ENCODE measurements at regions not wholly inside any gene's neighbourhood (a gene's known extent, or its start where the extent isn't known, plus 50 kb on each side); places are given as distances from the start of the nearest gene placed in this dataset.
"Not testable (repeated sequence)": the region's sequence is repeated elsewhere in the genome, so short reads cannot be mapped to it uniquely, and the experiment has no call there.

GRCh38 chr2:203637471-203638167 lies 68.8 kb upstream of the CD28 start:
- no peak overlapping the region for H3K4me3 ChIP-seq (ENCODE audit: control insufficient read depth, low read depth, low read length)
- DNase-seq (ENCODE audit: low read depth) = no peak
- no peak for TF ChIP-seq CTCF (conservative IDR thresholded peaks at IDR 0.05; ENCODE audit: control insufficient read depth, insufficient read depth, low read depth, low read length)

GRCh38 chr2:203641865-203642264 lies 64.6 kb upstream of the CD28 start:
- not testable (repeated sequence) for DNase-seq (ENCODE audit: low read depth); H3K4me3 ChIP-seq (ENCODE audit: control insufficient read depth, low read depth, low read length)

- H3K4me3 ChIP-seq (ENCODE audit: control insufficient read depth, low read depth, low read length); DNase-seq (ENCODE audit: low read depth): not testable (repeated sequence)
Measured at GRCh38 chr2:203642841-203643240, 63.6 kb upstream of the CD28 start.

DNA sequence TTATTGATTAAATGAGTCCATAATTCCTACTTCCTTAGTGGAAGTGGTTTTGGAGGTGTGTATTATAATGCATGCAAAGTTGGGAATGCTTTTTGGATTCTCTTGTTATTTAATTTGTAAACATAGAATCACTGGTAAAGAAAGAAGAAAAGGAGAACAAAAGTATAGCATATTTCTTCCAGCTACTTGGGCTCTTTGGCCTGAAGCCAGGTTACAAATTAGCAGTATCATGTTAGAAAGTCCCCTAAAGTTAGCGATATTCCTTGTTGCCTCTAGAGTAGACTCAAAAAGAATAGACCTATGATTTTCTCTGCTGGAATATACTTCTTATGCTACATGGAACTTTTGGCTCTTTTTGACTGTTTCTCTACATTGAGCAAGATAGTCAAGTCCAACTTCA lies 60.6 kb upstream of the CD28 start:
- TF ChIP-seq CTCF (conservative IDR thresholded peaks at IDR 0.05; ENCODE audit: control insufficient read depth, insufficient read depth, low read depth, low read length) = no peak
- no peak overlapping the region for H3K4me3 ChIP-seq (ENCODE audit: control insufficient read depth, low read depth, low read length)
- no peak for DNase-seq (ENCODE audit: low read depth)

DNA sequence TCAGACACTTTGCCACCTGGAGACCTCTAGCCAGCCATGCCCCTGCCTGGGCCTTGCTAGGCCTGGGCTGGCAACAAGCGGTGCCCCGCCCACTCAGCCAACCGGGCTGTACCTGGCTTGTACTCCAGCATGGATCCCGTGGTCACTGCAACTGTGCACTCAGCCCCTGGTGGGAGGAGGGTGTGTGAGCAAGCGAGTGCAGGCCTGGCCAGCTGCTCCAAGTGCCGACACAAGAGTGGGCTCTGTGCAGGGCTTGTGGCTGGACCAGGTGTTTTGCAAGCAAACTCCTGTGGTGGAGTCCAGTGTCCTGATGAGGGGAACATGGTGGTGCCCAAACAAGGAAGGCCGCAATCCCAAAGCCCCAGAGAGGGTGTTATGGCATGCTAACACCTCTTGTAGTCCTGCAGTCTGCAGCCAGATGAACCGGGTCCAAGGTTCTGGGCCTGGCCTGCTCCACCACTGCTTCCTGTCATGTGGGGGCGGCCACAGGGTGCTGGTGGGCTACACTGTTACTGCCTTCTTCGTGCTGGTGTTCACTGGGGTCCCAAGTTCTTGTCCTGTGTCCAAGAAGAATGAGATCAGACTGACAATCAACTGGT lies 60.1 kb upstream of the CD28 start:
- TF ChIP-seq CTCF (conservative IDR thresholded peaks at IDR 0.05; ENCODE audit: control insufficient read depth, insufficient read depth, low read depth, low read length) = no peak
- DNase-seq (ENCODE audit: low read depth) = no peak
- H3K4me3 ChIP-seq (ENCODE audit: control insufficient read depth, low read depth, low read length) = no peak overlapping the region

DNA sequence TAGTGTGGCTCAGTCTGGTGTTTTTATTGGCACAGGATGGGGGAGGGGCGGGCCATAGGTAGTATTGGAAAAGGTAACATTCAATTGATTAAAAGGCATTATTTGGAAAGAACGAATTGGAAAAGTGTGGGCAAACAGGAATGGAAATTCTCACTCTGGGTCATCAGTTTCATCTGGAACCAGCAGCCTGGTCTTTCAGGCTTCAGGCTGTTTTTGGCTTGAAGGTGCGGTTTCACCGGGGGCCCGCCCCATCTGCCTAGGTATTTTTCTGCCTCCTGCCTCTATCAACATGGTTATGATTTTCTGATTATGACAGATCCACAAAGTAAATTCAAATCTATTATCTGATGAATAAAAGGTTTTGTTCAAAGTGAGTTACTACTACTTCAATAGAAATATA lies 59.5 kb upstream of the CD28 start:
- no peak overlapping the region for H3K4me3 ChIP-seq (ENCODE audit: control insufficient read depth, low read depth, low read length)
- DNase-seq (ENCODE audit: low read depth) = no peak
- no peak for TF ChIP-seq CTCF (conservative IDR thresholded peaks at IDR 0.05; ENCODE audit: control insufficient read depth, insufficient read depth, low read depth, low read length)

DNA sequence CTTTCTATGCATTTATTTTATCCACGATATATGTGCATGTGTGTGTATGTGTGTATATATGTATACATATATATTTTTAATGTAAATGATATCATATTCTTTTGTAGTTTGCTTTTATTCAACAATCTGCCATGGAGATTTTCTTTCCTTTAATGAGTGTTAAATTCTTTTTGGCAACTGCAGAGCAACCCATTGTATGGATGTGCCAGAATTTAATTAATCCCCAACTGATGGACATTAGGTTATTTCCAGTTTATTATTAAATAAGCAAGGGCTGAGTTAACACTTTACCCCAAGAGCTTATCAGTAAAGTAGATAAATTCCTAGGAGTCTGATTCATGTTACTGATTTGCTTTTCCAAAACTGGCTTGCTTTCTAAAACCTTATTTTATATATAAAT lies 58.9 kb upstream of the CD28 start:
- DNase-seq (ENCODE audit: low read depth) = no peak
- no peak overlapping the region for H3K4me3 ChIP-seq (ENCODE audit: control insufficient read depth, low read depth, low read length)
- TF ChIP-seq CTCF (conservative IDR thresholded peaks at IDR 0.05; ENCODE audit: control insufficient read depth, insufficient read depth, low read depth, low read length) = no peak

DNA sequence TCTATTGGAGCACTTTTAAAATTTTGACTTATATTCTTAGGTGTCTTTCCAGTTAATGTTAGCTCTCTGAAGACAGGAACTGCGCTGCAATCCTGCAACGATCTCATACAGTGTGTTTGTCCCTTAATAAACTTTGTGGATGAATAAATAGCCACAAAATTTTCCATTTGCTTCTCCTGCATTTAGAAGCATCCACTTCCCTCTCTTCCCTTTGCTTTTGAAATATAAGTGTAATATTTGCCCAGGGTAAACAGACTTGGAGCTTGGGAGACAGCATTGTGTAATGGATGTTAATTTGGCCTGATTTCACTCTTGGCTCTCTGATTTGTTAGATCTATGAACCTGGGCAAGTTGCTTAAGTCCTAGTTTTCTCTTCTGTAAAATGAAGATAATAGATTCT lies 58.2 kb upstream of the CD28 start:
- no peak for DNase-seq (ENCODE audit: low read depth)
- TF ChIP-seq CTCF (conservative IDR thresholded peaks at IDR 0.05; ENCODE audit: control insufficient read depth, insufficient read depth, low read depth, low read length) = no peak
- no peak overlapping the region for H3K4me3 ChIP-seq (ENCODE audit: control insufficient read depth, low read depth, low read length)

All from fibroblast of mammary gland (primary cell).